Loucy (cell line): ENCODE measurements at regions not wholly inside any gene's neighbourhood (a gene's known extent, or its start where the extent isn't known, plus 50 kb on each side); places are given as distances from the start of the nearest gene placed in this dataset.

Experiments
- H2AFZ ChIP-seq: fragments of 200-600 bp; sonication (generic); 2 replicates; pipeline ENCODE4 v1.6.0; 2016; ENCODE audit warnings: antibody characterized with exemption, mild to moderate bottlenecking, low read length, moderate library complexity
- H3F3A ChIP-seq: fragments of 200-600 bp; 2 replicates; pipeline ENCODE4 v1.6.0; 2016; ENCODE audit warnings: antibody characterized with exemption, low read depth, mild to moderate bottlenecking
- H3K27me3 ChIP-seq: fragments of 200-600 bp; sonication (generic); 2 replicates; pipeline ENCODE4 v1.6.1; 2014; ENCODE audit warnings: low read length, mild to moderate bottlenecking; ENCODE audit not compliant: insufficient read depth, poor library complexity, severe bottlenecking
- H3K36me3 ChIP-seq: fragments of 200-600 bp; sonication (generic); 2 replicates; pipeline ENCODE4 v1.6.1; 2016; ENCODE audit warnings: low read length; ENCODE audit not compliant: insufficient read depth
- H3K4me1 ChIP-seq: fragments of 200-600 bp; sonication (generic); 2 replicates; pipeline ENCODE4 v1.5.1; 2014; ENCODE audit warnings: low read length, mild to moderate bottlenecking; ENCODE audit not compliant: insufficient read depth, poor library complexity, severe bottlenecking
- H3K4me2 ChIP-seq: fragments of 200-600 bp; sonication (generic); 2 replicates; pipeline ENCODE4 v1.6.0; 2014; ENCODE audit warnings: antibody characterized with exemption, low read length, low read depth, mild to moderate bottlenecking; ENCODE audit not compliant: poor library complexity, severe bottlenecking
- H3K4me3 ChIP-seq: fragments of 200-600 bp; sonication (generic); 2 replicates; pipeline ENCODE4 v1.5.1; 2014; ENCODE audit warnings: low read length, mild to moderate bottlenecking, mixed read lengths; ENCODE audit not compliant: poor library complexity, severe bottlenecking
- H3K79me2 ChIP-seq: fragments of 200-600 bp; sonication (generic); 2 replicates; pipeline ENCODE4 v1.6.1; 2014; ENCODE audit warnings: low read length; ENCODE audit not compliant: insufficient read depth
- H3K9ac ChIP-seq: fragments of 200-600 bp; sonication (generic); 2 replicates; pipeline ENCODE4 v1.6.0; 2014; ENCODE audit warnings: mild to moderate bottlenecking, low read depth, low read length, moderate library complexity; ENCODE audit not compliant: poor library complexity, severe bottlenecking
- H3K9me2 ChIP-seq: fragments of 200-600 bp; sonication (generic); replicated peaks from 2 replicates; pipeline ENCODE4 v1.6.1; 2016; ENCODE audit warnings: low read depth, low read length, mixed read lengths
- H3K9me3 ChIP-seq: fragments of 200-600 bp; sonication (generic); 2 replicates; pipeline ENCODE4 v1.6.1; 2014; ENCODE audit warnings: mild to moderate bottlenecking, antibody characterized with exemption, low read length, low read depth; ENCODE audit not compliant: insufficient read depth
- H4K20me1 ChIP-seq: fragments of 200-600 bp; sonication (generic); 2 replicates; pipeline ENCODE4 v1.6.0; 2014; ENCODE audit warnings: antibody characterized with exemption, low read length, mild to moderate bottlenecking; ENCODE audit not compliant: insufficient read depth, poor library complexity, severe bottlenecking
- CTCF ChIP-seq: fragments of 200-600 bp; sonication (generic); conservative IDR thresholded peaks from 2 replicates; pipeline ENCODE4 v1.5.1; 2014; ENCODE audit warnings: mild to moderate bottlenecking, antibody characterized with exemption, low read length
- EZH2phosphoT487 ChIP-seq: fragments of 200-600 bp; IDR thresholded peaks from 2 replicates; pipeline ENCODE4 v1.6.1; 2018; ENCODE audit warnings: antibody characterized with exemption, mild to moderate bottlenecking, moderate library complexity, borderline replicate concordance

GRCh38 chr18:41311571-41312547 is 643.2 kb upstream of the PIK3C3 start:
- H4K20me1 ChIP-seq, result no peaks in the 10 kb centered on the region
- H3K9me3 ChIP-seq, result no peaks in the 10 kb centered on the region
- H2AFZ ChIP-seq, result no peak overlapping the region
- no peaks in the 10 kb centered on the region for H3F3A ChIP-seq
- TF ChIP-seq EZH2phosphoT487, result no peak
- H3K27me3 ChIP-seq, result no peaks in the 10 kb centered on the region
- no peak overlapping the region for H3K4me2 ChIP-seq
- no peaks in the 10 kb centered on the region for H3K9me2 ChIP-seq
- no peak overlapping the region for H3K4me3 ChIP-seq
- H3K4me1 ChIP-seq, result no peaks in the 10 kb centered on the region
- H3K9ac ChIP-seq, result no peak overlapping the region
- H3K36me3 ChIP-seq, result no peaks in the 10 kb centered on the region
- H3K79me2 ChIP-seq, result no peaks in the 10 kb centered on the region

GRCh38 chr18:41297740-41298139 is 657.3 kb upstream of the PIK3C3 start:
- H3K9ac ChIP-seq, result no peak overlapping the region
- no peak overlapping the region for H3K4me2 ChIP-seq
- no peak overlapping the region for H2AFZ ChIP-seq
- no peaks in the 10 kb centered on the region for H3K27me3 ChIP-seq
- H3K9me3 ChIP-seq, result no peaks in the 10 kb centered on the region
- no peaks in the 10 kb centered on the region for H3K79me2 ChIP-seq
- TF ChIP-seq EZH2phosphoT487 (no peak), CTCF (no peak)
- no peaks in the 10 kb centered on the region for H3F3A ChIP-seq
- H3K9me2 ChIP-seq, result no peaks in the 10 kb centered on the region
- no peak overlapping the region for H3K4me3 ChIP-seq
- no peaks in the 10 kb centered on the region for H3K36me3 ChIP-seq
- H4K20me1 ChIP-seq, result no peaks in the 10 kb centered on the region
- no peaks in the 10 kb centered on the region for H3K4me1 ChIP-seq

- Histone ChIP-seq H3K9ac (no peak overlapping the region), H3K9me3 (no peaks in the 10 kb centered on the region), H2AFZ (no peak overlapping the region), H3K27me3 (no peaks in the 10 kb centered on the region), H3K4me2 (no peak overlapping the region), H3K4me3 (no peak overlapping the region), H4K20me1 (no peaks in the 10 kb centered on the region), H3K9me2 (no peaks in the 10 kb centered on the region), H3K4me1 (no peaks in the 10 kb centered on the region), H3K79me2 (no peaks in the 10 kb centered on the region), H3K36me3 (no peaks in the 10 kb centered on the region), H3F3A (no peaks in the 10 kb centered on the region)
- TF ChIP-seq CTCF (no peak), EZH2phosphoT487 (no peak)
Measured at GRCh38 chr18:41269294-41269693, 685.7 kb upstream of the PIK3C3 start.
